ENCODE measurements at regions not wholly inside any gene's neighbourhood (a gene's known extent, or its start where the extent isn't known, plus 50 kb on each side); places are given as distances from the start of the nearest gene placed in this dataset.

DNA sequence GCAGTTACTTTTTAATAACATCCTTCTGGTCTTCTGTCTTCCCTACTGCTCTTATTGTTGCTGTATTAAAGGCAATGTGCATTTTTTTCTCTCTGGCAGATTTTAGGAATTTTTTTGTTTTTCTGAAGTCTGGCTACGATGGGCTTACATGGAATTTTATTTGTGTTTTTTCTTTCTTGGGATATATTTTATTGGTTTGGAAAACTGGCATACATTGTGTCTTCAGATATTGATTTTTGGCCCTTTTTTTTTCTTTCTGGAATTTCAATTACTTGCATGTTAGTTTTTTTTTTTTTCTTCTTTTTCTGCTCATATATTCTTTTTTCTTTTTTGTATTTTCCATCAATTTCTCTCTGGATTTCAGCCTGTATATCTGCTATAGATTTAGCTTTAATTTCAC lies 442.1 kb upstream of the TRIB2 start:
- TF ChIP-seq POLR2A (IDR thresholded peaks at IDR 0.05) = no peak
- TF ChIP-seq, protein P1, sequence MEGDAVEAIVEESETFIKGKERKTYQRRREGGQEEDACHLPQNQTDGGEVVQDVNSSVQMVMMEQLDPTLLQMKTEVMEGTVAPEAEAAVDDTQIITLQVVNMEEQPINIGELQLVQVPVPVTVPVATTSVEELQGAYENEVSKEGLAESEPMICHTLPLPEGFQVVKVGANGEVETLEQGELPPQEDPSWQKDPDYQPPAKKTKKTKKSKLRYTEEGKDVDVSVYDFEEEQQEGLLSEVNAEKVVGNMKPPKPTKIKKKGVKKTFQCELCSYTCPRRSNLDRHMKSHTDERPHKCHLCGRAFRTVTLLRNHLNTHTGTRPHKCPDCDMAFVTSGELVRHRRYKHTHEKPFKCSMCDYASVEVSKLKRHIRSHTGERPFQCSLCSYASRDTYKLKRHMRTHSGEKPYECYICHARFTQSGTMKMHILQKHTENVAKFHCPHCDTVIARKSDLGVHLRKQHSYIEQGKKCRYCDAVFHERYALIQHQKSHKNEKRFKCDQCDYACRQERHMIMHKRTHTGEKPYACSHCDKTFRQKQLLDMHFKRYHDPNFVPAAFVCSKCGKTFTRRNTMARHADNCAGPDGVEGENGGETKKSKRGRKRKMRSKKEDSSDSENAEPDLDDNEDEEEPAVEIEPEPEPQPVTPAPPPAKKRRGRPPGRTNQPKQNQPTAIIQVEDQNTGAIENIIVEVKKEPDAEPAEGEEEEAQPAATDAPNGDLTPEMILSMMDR (IDR thresholded peaks at IDR 0.05) = no peak
